ENCODE measurements at regions not wholly inside any gene's neighbourhood (a gene's known extent, or its start where the extent isn't known, plus 50 kb on each side); places are given as distances from the start of the nearest gene placed in this dataset.
A peak's percentile ranks its signal among the peaks of the same experiment; 100 is the strongest.

- TF ChIP-seq ZNF462 (CRISPR knock-in tag; IDR thresholded peaks at IDR 0.05) (no peak), NANOG (IDR thresholded peaks at IDR 0.05; ENCODE audit: borderline replicate concordance) (no peak), POLR2AphosphoS5 (IDR thresholded peaks at IDR 0.05; ENCODE audit: low read depth) (no peak)
These were observed 142.8 kb upstream of the STT3B start (continued) for GRCh38 chr3:31389939-31390338.

GRCh38 chr3:31390466-31390865 is 142.3 kb upstream of the STT3B start:
- H3K4me3 ChIP-seq: no peak overlapping the region
- Mint-ChIP-seq H3K4me1 (peaks cover 21% of the 10 kb centered on the region), H3K36me3 (ENCODE audit: low read depth) (no peaks in the 10 kb centered on the region), H3K9me3 (peaks cover 5% of the 10 kb centered on the region; the same call in 1 of the 3 replicates), H3K27me3 (ENCODE audit: insufficient read depth, low read depth, poor library complexity) (peaks cover 11% of the 10 kb centered on the region), H3K4me3 (no peak overlapping the region), H3K27ac (no peak overlapping the region)
- peak; percentile 4 for DNase-seq (ENCODE audit: low spot score)
- no peaks in the 10 kb centered on the region for H3K27me3 ChIP-seq (ENCODE audit: insufficient read depth)
- H3K79me2 ChIP-seq (replicated peaks; ENCODE audit: insufficient read depth): no peaks in the 10 kb centered on the region
- H3K27ac ChIP-seq (ENCODE audit: low read depth): no peak overlapping the region
- H4K20me1 ChIP-seq (replicated peaks; ENCODE audit: insufficient read depth): no peaks in the 10 kb centered on the region
- no peak overlapping the region for H3K4me2 ChIP-seq
- no peak overlapping the region; the same call in 1 of the 2 replicates for H2AFZ ChIP-seq
- H3F3A ChIP-seq (replicated peaks; ENCODE audit: low read depth): no peaks in the 10 kb centered on the region
- peak; percentile 59 for ATAC-seq
- 0 out of 4 replicates have a peak, but pooled peaks of 1 of the 2 experiments have one; percentile 18 for TF ChIP-seq CTCF (conservative IDR thresholded peaks at IDR 0.05; ENCODE audit: low read depth in 2 of 2)
- TF ChIP-seq POLR2AphosphoS5 (IDR thresholded peaks at IDR 0.05; ENCODE audit: low read depth): no peak
- H3K9me2 ChIP-seq (ENCODE audit: insufficient read depth): 0 out of 2 replicates have a peak, but pooled peaks cover 5% of the 10 kb centered on the region
- H3K4me1 ChIP-seq (ENCODE audit: insufficient read depth): peaks cover 18% of the 10 kb centered on the region
- H3K36me3 ChIP-seq (ENCODE audit: insufficient read depth): no peaks in the 10 kb centered on the region
